Neural progenitor cell (in vitro differentiated cells): ENCODE measurements at regions not wholly inside any gene's neighbourhood (a gene's known extent, or its start where the extent isn't known, plus 50 kb on each side); places are given as distances from the start of the nearest gene placed in this dataset.
"Not testable (repeated sequence)": the region's sequence is repeated elsewhere in the genome, so short reads cannot be mapped to it uniquely, and the experiment has no call there.

Experiments used
- DNase-seq: peaks from one replicate; pipeline ENCODE4 v3.0.0-alpha.2; 2016; ENCODE audit warnings: low spot score
- H2AFZ ChIP-seq: fragments of 200-600 bp; sonication (generic); replicated peaks from 2 replicates; pipeline ENCODE4 v1.6.1; 2016; ENCODE audit warnings: antibody characterized with exemption
- H3F3A ChIP-seq: fragments of 200-600 bp; sonication (generic); 2 replicates; pipeline ENCODE4 v1.6.1; 2016; ENCODE audit warnings: antibody characterized with exemption, low read depth
- H3K27ac ChIP-seq: fragments of 200-600 bp; sonication (generic); 2 replicates; pipeline ENCODE4 v1.5.1; 2016; ENCODE audit warnings: mild to moderate bottlenecking
- H3K27me3 ChIP-seq: fragments of 200-600 bp; sonication (generic); 2 replicates; pipeline ENCODE4 v1.6.1; 2016; ENCODE audit warnings: mild to moderate bottlenecking, moderate library complexity
- H3K36me3 ChIP-seq: fragments of 200-600 bp; sonication (generic); 2 replicates; pipeline ENCODE4 v1.5.1; 2016
- H3K4me1 ChIP-seq: fragments of 200-600 bp; sonication (generic); 2 replicates; pipeline ENCODE4 v1.6.1; 2016; ENCODE audit warnings: mixed run types
- H3K4me2 ChIP-seq: fragments of 200-600 bp; sonication (generic); 2 replicates; pipeline ENCODE4 v1.6.1; 2016
- H3K4me3 ChIP-seq: fragments of 200-600 bp; sonication (generic); 2 replicates; pipeline ENCODE4 v1.5.1; 2016
- H3K79me2 ChIP-seq: fragments of 200-600 bp; sonication (generic); 2 replicates; pipeline ENCODE4 v1.6.1; 2016; ENCODE audit warnings: low read depth
- H3K9ac ChIP-seq: fragments of 200-600 bp; sonication (generic); 2 replicates; pipeline ENCODE4 v1.6.1; 2016
- H3K9me3 ChIP-seq: fragments of 200-600 bp; sonication (generic); 2 replicates; pipeline ENCODE4 v1.5.1; 2016; ENCODE audit warnings: low read depth
- H4K20me1 ChIP-seq: fragments of 200-600 bp; sonication (generic); 2 replicates; pipeline ENCODE4 v1.6.1; 2016; ENCODE audit warnings: low read depth
- H3K27ac Mint-ChIP-seq: 3 replicates; pipeline ENCODE4 v1.8.0; 2021; ENCODE audit warnings: mixed read lengths
- H3K27me3 Mint-ChIP-seq: 2 replicates; pipeline ENCODE4 v1.8.0; 2022; ENCODE audit warnings: low read depth, mild to moderate bottlenecking, inconsistent platforms, moderate library complexity, mixed read lengths; ENCODE audit not compliant: insufficient read depth
- H3K36me3 Mint-ChIP-seq: 3 replicates; pipeline ENCODE4 v1.8.0; 2021; ENCODE audit warnings: mixed read lengths
- H3K4me1 Mint-ChIP-seq: 3 replicates; pipeline ENCODE4 v1.8.0; 2021; ENCODE audit warnings: mixed read lengths
- H3K4me3 Mint-ChIP-seq: 3 replicates; pipeline ENCODE4 v1.8.0; 2021; ENCODE audit warnings: mild to moderate bottlenecking, moderate library complexity, mixed read lengths
- H3K9me3 Mint-ChIP-seq: 3 replicates; pipeline ENCODE4 v1.8.0; 2020; ENCODE audit warnings: mixed read lengths
- CTCF ChIP-seq: fragments of 200-600 bp; sonication (generic); IDR thresholded peaks from 2 replicates; pipeline ENCODE4 v1.5.1; 2017; ENCODE audit warnings: antibody characterized with exemption, mild to moderate bottlenecking
- EZH2 ChIP-seq: fragments of 200-600 bp; sonication (generic); IDR thresholded peaks from 2 replicates; pipeline ENCODE4 v1.6.1; 2017; ENCODE audit warnings: antibody characterized with exemption, mild to moderate bottlenecking, moderate library complexity
- EZH2phosphoT487 ChIP-seq: fragments of 200-600 bp; sonication (generic); IDR thresholded peaks from 2 replicates; pipeline ENCODE4 v1.6.1; 2017; ENCODE audit warnings: antibody characterized with exemption

GRCh38 chr12:91741932-91742331, 403.7 kb downstream of the BTG1 start:
- H3K36me3 Mint-ChIP-seq, result no peaks in the 10 kb centered on the region
- no peak for TF ChIP-seq CTCF
- TF ChIP-seq EZH2, result no peak
- no peak for TF ChIP-seq EZH2phosphoT487

GRCh38 chr12:91733846-91734245, 411.8 kb downstream of the BTG1 start:
- H3K27me3 ChIP-seq, H3K4me3 ChIP-seq, DNase-seq, H3K36me3 ChIP-seq, H3F3A ChIP-seq, H4K20me1 ChIP-seq, H3K9me3 ChIP-seq, H3K79me2 ChIP-seq, H3K9ac ChIP-seq, H3K9me3 Mint-ChIP-seq, H3K36me3 Mint-ChIP-seq, H3K4me3 Mint-ChIP-seq, H3K4me1 ChIP-seq, H3K4me1 Mint-ChIP-seq, H3K27ac ChIP-seq, H2AFZ ChIP-seq, H3K27me3 Mint-ChIP-seq, H3K4me2 ChIP-seq, H3K27ac Mint-ChIP-seq: not testable (repeated sequence)

More at GRCh38 chr12:91741932-91742331, 403.7 kb downstream of the BTG1 start:
- Mint-ChIP-seq H3K4me1 (no peaks in the 10 kb centered on the region), H3K9me3 (no peaks in the 10 kb centered on the region), H3K27ac (no peak overlapping the region), H3K4me3 (no peak overlapping the region), H3K27me3 (no peaks in the 10 kb centered on the region)
- Histone ChIP-seq H4K20me1 (no peaks in the 10 kb centered on the region), H3K36me3 (no peaks in the 10 kb centered on the region), H3K4me3 (no peak overlapping the region), H3K79me2 (no peaks in the 10 kb centered on the region), H3K9me3 (no peaks in the 10 kb centered on the region), H3K27ac (no peak overlapping the region), H2AFZ (no peak overlapping the region), H3K9ac (no peak overlapping the region), H3K4me2 (no peak overlapping the region), H3K27me3 (no peaks in the 10 kb centered on the region), H3K4me1 (peaks cover 12% of the 10 kb centered on the region), H3F3A (no peaks in the 10 kb centered on the region)
- no peak for DNase-seq

- DNase-seq, result no peak
- H3F3A ChIP-seq, result no peaks in the 10 kb centered on the region
- H3K27ac ChIP-seq, result no peak overlapping the region
- H3K4me3 Mint-ChIP-seq, result no peak overlapping the region
- H3K27ac Mint-ChIP-seq, result no peak overlapping the region
- no peak overlapping the region for H3K4me2 ChIP-seq
- peaks cover 3% of the 10 kb centered on the region for H3K27me3 Mint-ChIP-seq
- H3K4me1 Mint-ChIP-seq, result no peaks in the 10 kb centered on the region
- no peaks in the 10 kb centered on the region for H3K27me3 ChIP-seq
- H3K4me1 ChIP-seq, result no peaks in the 10 kb centered on the region
- no peak overlapping the region for H3K4me3 ChIP-seq
- H3K9me3 ChIP-seq, result no peaks in the 10 kb centered on the region
- no peaks in the 10 kb centered on the region for H3K79me2 ChIP-seq
- no peaks in the 10 kb centered on the region for H3K36me3 Mint-ChIP-seq
- H3K9me3 Mint-ChIP-seq, result no peaks in the 10 kb centered on the region
- no peaks in the 10 kb centered on the region for H4K20me1 ChIP-seq
- H3K9ac ChIP-seq, result no peak overlapping the region
- no peak for TF ChIP-seq EZH2phosphoT487
- no peak for TF ChIP-seq CTCF
- no peak overlapping the region for H2AFZ ChIP-seq
- H3K36me3 ChIP-seq, result no peaks in the 10 kb centered on the region
Observed at GRCh38 chr12:91732086-91732485, 413.6 kb downstream of the BTG1 start.

GRCh38 chr12:91729543-91729942, 416.1 kb downstream of the BTG1 start:
- Histone ChIP-seq H2AFZ (no peak overlapping the region), H3K27ac (no peak overlapping the region), H3K4me2 (no peak overlapping the region), H3K4me3 (no peak overlapping the region), H3K79me2 (no peaks in the 10 kb centered on the region), H3F3A (no peaks in the 10 kb centered on the region), H3K9ac (no peak overlapping the region), H3K9me3 (no peaks in the 10 kb centered on the region), H4K20me1 (no peaks in the 10 kb centered on the region), H3K4me1 (no peaks in the 10 kb centered on the region), H3K27me3 (no peaks in the 10 kb centered on the region), H3K36me3 (no peaks in the 10 kb centered on the region)
- H3K27me3 Mint-ChIP-seq, result no peaks in the 10 kb centered on the region
- TF ChIP-seq EZH2 (no peak), EZH2phosphoT487 (no peak), CTCF (no peak)
- no peak overlapping the region for H3K27ac Mint-ChIP-seq
- H3K4me1 Mint-ChIP-seq, result no peaks in the 10 kb centered on the region
- H3K9me3 Mint-ChIP-seq, result no peaks in the 10 kb centered on the region
- no peaks in the 10 kb centered on the region for H3K36me3 Mint-ChIP-seq
- H3K4me3 Mint-ChIP-seq, result no peak overlapping the region
- DNase-seq, result no peak
